ENCODE measurements at regions not wholly inside any gene's neighbourhood (a gene's known extent, or its start where the extent isn't known, plus 50 kb on each side); places are given as distances from the start of the nearest gene placed in this dataset.

GRCh38 chr12:28857369-28857768 lies 291.7 kb upstream of the FAR2 start:
- H3K9me3 Mint-ChIP-seq: no peaks in the 10 kb centered on the region; the same call in 1 of the 2 replicates
- no peaks in the 10 kb centered on the region for H3K4me1 Mint-ChIP-seq (ENCODE audit: low read depth)
- no peaks in the 10 kb centered on the region for H3K27me3 Mint-ChIP-seq (ENCODE audit: insufficient read depth)
- no peak overlapping the region for H3K4me3 Mint-ChIP-seq
- DNase-seq: no peak
- H3K27ac Mint-ChIP-seq: no peak overlapping the region
- no peaks in the 10 kb centered on the region for H3K36me3 Mint-ChIP-seq (ENCODE audit: low read depth)
- no peak for TF ChIP-seq CTCF (IDR thresholded peaks at IDR 0.05)

- DNase-seq: no peak
- Mint-ChIP-seq H3K27ac (no peak overlapping the region), H3K9me3 (no peaks in the 10 kb centered on the region; the same call in 1 of the 2 replicates), H3K4me3 (no peak overlapping the region), H3K4me1 (ENCODE audit: low read depth) (no peaks in the 10 kb centered on the region), H3K27me3 (ENCODE audit: insufficient read depth) (no peaks in the 10 kb centered on the region; the same call in 1 of the 2 replicates), H3K36me3 (ENCODE audit: low read depth) (no peaks in the 10 kb centered on the region)
- TF ChIP-seq CTCF (IDR thresholded peaks at IDR 0.05): no peak
Observed at GRCh38 chr12:28859551-28859950, 289.5 kb upstream of the FAR2 start.

GRCh38 chr12:28865776-28866175 lies 283.3 kb upstream of the FAR2 start:
- Mint-ChIP-seq H3K9me3 (no peaks in the 10 kb centered on the region), H3K27me3 (ENCODE audit: insufficient read depth) (no peaks in the 10 kb centered on the region; the same call in 1 of the 2 replicates), H3K36me3 (ENCODE audit: low read depth) (no peaks in the 10 kb centered on the region), H3K4me3 (no peak overlapping the region), H3K27ac (no peak overlapping the region), H3K4me1 (ENCODE audit: low read depth) (peaks cover 7% of the 10 kb centered on the region; the same call in 1 of the 2 replicates)
- DNase-seq: no peak
- no peak for TF ChIP-seq CTCF (IDR thresholded peaks at IDR 0.05)

- H3K4me3 Mint-ChIP-seq: no peak overlapping the region
- H3K4me1 Mint-ChIP-seq (ENCODE audit: low read depth): peaks cover 7% of the 10 kb centered on the region; the same call in 1 of the 2 replicates
- H3K27ac Mint-ChIP-seq: no peak overlapping the region
- no peaks in the 10 kb centered on the region for H3K36me3 Mint-ChIP-seq (ENCODE audit: low read depth)
- TF ChIP-seq CTCF (IDR thresholded peaks at IDR 0.05): no peak
- no peak for DNase-seq
- no peaks in the 10 kb centered on the region; the same call in 1 of the 2 replicates for H3K27me3 Mint-ChIP-seq (ENCODE audit: insufficient read depth)
- H3K9me3 Mint-ChIP-seq: no peaks in the 10 kb centered on the region
Observed at GRCh38 chr12:28866296-28866695, 282.8 kb upstream of the FAR2 start.

GRCh38 chr12:28866715-28867503 lies 282.2 kb upstream of the FAR2 start:
- H3K9me3 Mint-ChIP-seq: no peaks in the 10 kb centered on the region
- no peak overlapping the region for H3K27ac Mint-ChIP-seq
- TF ChIP-seq CTCF (IDR thresholded peaks at IDR 0.05): no peak
- no peak for DNase-seq
- no peaks in the 10 kb centered on the region for H3K36me3 Mint-ChIP-seq (ENCODE audit: low read depth)
- peaks cover 7% of the 10 kb centered on the region; the same call in 1 of the 2 replicates for H3K4me1 Mint-ChIP-seq (ENCODE audit: low read depth)
- H3K4me3 Mint-ChIP-seq: no peak overlapping the region
- H3K27me3 Mint-ChIP-seq (ENCODE audit: insufficient read depth): no peaks in the 10 kb centered on the region; the same call in 1 of the 2 replicates
